SW480 (cell line): ENCODE measurements at regions not wholly inside any gene's neighbourhood (a gene's known extent, or its start where the extent isn't known, plus 50 kb on each side); places are given as distances from the start of the nearest gene placed in this dataset.

Experiments
- DNase-seq: peaks from one replicate; pipeline ENCODE4 v3.0.0-alpha.2; 2016; ENCODE audit warnings: low spot score

- DNase-seq = peak; percentile 9
These were observed 115.9 kb upstream of the LPP start for GRCh38 chr3:188037965-188038581.

GRCh38 chr3:188041193-188041592, 112.8 kb upstream of the LPP start:
- peak; percentile 81 for DNase-seq

- no peak for DNase-seq
These were observed 112.1 kb upstream of the LPP start for GRCh38 chr3:188041895-188042294.

- DNase-seq = no peak
These were observed 111.5 kb upstream of the LPP start for GRCh38 chr3:188042466-188042865.

GRCh38 chr3:188043891-188044290, 110.1 kb upstream of the LPP start:
- no peak for DNase-seq

- no peak for DNase-seq
These were observed 107.3 kb upstream of the LPP start for GRCh38 chr3:188046561-188047211.

- DNase-seq = no peak
These were observed 106.4 kb upstream of the LPP start for GRCh38 chr3:188047536-188047935.

- no peak for DNase-seq
These were observed 104.1 kb upstream of the LPP start for GRCh38 chr3:188049606-188050530.

- no peak for DNase-seq
These were observed 102.2 kb upstream of the LPP start for GRCh38 chr3:188051801-188052168.

- DNase-seq = no peak
These were observed 101.6 kb upstream of the LPP start for GRCh38 chr3:188052169-188053035.

- DNase-seq = no peak
These were observed 101.0 kb upstream of the LPP start for GRCh38 chr3:188053036-188053340.

- no peak for DNase-seq
These were observed 100.1 kb upstream of the LPP start for GRCh38 chr3:188053710-188054380.

- DNase-seq = no peak
These were observed 99.4 kb upstream of the LPP start for GRCh38 chr3:188054541-188054940.

GRCh38 chr3:188055388-188055787, 98.6 kb upstream of the LPP start:
- DNase-seq = no peak

- no peak for DNase-seq
These were observed 96.8 kb upstream of the LPP start for GRCh38 chr3:188057124-188057523.

GRCh38 chr3:188058569-188059184, 95.3 kb upstream of the LPP start:
- DNase-seq = no peak

GRCh38 chr3:188059351-188059750, 94.6 kb upstream of the LPP start:
- no peak for DNase-seq

- no peak for DNase-seq
These were observed 93.6 kb upstream of the LPP start for GRCh38 chr3:188060264-188060835.

- DNase-seq = peak; percentile 70
These were observed 93.0 kb upstream of the LPP start for GRCh38 chr3:188060840-188061544.

GRCh38 chr3:188062216-188062615, 91.7 kb upstream of the LPP start:
- no peak for DNase-seq
